ENCODE measurements at regions not wholly inside any gene's neighbourhood (a gene's known extent, or its start where the extent isn't known, plus 50 kb on each side); places are given as distances from the start of the nearest gene placed in this dataset.

DNA sequence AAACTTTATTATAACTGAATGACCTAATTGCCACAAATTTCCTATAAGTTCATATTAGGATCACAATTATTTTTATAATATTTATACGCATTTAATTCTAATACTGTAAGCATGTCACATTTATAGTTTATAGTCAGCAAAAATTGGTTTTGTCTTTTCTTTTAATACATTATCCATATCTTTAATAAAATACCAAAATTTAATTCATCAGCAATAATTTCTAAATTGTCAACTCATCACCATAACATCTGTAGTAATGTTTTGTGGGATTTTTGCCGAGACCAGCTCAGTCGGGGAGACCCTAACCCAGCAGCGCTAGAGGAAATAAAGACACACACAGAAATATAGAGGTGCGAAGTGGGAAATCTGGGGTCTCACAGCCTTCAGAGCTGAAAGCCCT lies 254.2 kb downstream of the KIF21A start:
- no peaks in the 10 kb centered on the region for H4K20me1 ChIP-seq (ENCODE audit: low read depth, low read length)
- H2AFZ ChIP-seq (ENCODE audit: low read depth, low read length, severe bottlenecking), result no peak overlapping the region
- TF ChIP-seq, protein P1, sequence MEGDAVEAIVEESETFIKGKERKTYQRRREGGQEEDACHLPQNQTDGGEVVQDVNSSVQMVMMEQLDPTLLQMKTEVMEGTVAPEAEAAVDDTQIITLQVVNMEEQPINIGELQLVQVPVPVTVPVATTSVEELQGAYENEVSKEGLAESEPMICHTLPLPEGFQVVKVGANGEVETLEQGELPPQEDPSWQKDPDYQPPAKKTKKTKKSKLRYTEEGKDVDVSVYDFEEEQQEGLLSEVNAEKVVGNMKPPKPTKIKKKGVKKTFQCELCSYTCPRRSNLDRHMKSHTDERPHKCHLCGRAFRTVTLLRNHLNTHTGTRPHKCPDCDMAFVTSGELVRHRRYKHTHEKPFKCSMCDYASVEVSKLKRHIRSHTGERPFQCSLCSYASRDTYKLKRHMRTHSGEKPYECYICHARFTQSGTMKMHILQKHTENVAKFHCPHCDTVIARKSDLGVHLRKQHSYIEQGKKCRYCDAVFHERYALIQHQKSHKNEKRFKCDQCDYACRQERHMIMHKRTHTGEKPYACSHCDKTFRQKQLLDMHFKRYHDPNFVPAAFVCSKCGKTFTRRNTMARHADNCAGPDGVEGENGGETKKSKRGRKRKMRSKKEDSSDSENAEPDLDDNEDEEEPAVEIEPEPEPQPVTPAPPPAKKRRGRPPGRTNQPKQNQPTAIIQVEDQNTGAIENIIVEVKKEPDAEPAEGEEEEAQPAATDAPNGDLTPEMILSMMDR (IDR thresholded peaks at IDR 0.05; ENCODE audit: insufficient read depth, low read length, poor library complexity, severe bottlenecking), result no peak
- no peak for TF ChIP-seq EZH2phosphoT487 (conservative IDR thresholded peaks at IDR 0.05; ENCODE audit: low read length)
- no peaks in the 10 kb centered on the region for H3K36me3 ChIP-seq (ENCODE audit: low read length)
- H3K4me2 ChIP-seq (ENCODE audit: low read depth, low read length, poor library complexity, severe bottlenecking), result no peak overlapping the region
- H3K9me2 ChIP-seq (replicated peaks; ENCODE audit: insufficient read depth, low read length), result no peaks in the 10 kb centered on the region
- no peak overlapping the region for H3K9ac ChIP-seq (ENCODE audit: low read length)
- no peaks in the 10 kb centered on the region for H3K79me2 ChIP-seq (ENCODE audit: insufficient read depth, low read length)
- no peak overlapping the region for H3K27ac ChIP-seq (ENCODE audit: low read depth, low read length)
- H3K27me3 ChIP-seq (ENCODE audit: low read length), result no peaks in the 10 kb centered on the region
- no peaks in the 10 kb centered on the region for H3K9me3 ChIP-seq (ENCODE audit: insufficient read depth, low read length)
- H3F3A ChIP-seq (ENCODE audit: insufficient read depth), result no peaks in the 10 kb centered on the region
- no peak overlapping the region for H3K4me3 ChIP-seq (ENCODE audit: insufficient read depth, low read length, poor library complexity, severe bottlenecking)

DNA sequence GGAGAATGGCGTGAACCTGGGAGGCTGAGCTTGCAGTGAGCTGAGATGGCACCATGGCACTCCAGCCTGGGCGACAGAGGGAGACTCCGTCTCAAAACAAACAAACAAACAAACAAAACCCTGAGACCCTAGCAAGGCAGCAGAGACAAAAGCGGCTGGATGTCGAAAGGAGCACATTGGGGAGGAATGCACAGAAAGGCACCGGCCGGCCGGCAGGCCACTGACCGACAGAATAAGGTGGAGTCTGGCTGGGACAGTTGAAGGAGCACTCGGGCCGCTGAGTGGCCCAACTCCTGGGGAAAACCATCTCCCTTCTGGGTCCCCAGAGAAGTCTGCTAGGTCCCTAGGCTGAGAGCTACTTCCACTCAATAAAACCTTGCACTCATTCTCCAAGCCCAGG lies 256.2 kb downstream of the KIF21A start:
- no peaks in the 10 kb centered on the region for H3F3A ChIP-seq (ENCODE audit: insufficient read depth)
- TF ChIP-seq, protein P1 (IDR thresholded peaks at IDR 0.05; ENCODE audit: insufficient read depth, low read length, poor library complexity, severe bottlenecking), result no peak
- TF ChIP-seq EZH2phosphoT487 (conservative IDR thresholded peaks at IDR 0.05; ENCODE audit: low read length), result no peak
- H3K79me2 ChIP-seq (ENCODE audit: insufficient read depth, low read length), result no peaks in the 10 kb centered on the region
- no peak overlapping the region for H3K27ac ChIP-seq (ENCODE audit: low read depth, low read length)
- H3K36me3 ChIP-seq (ENCODE audit: low read length), result no peaks in the 10 kb centered on the region
- H3K4me2 ChIP-seq (ENCODE audit: low read depth, low read length, poor library complexity, severe bottlenecking), result no peak overlapping the region
- no peaks in the 10 kb centered on the region for H3K9me3 ChIP-seq (ENCODE audit: insufficient read depth, low read length)
- H3K4me3 ChIP-seq (ENCODE audit: insufficient read depth, low read length, poor library complexity, severe bottlenecking), result no peak overlapping the region
- no peak overlapping the region for H3K9ac ChIP-seq (ENCODE audit: low read length)
- no peak overlapping the region for H2AFZ ChIP-seq (ENCODE audit: low read depth, low read length, severe bottlenecking)
- no peaks in the 10 kb centered on the region for H4K20me1 ChIP-seq (ENCODE audit: low read depth, low read length)
- no peaks in the 10 kb centered on the region for H3K9me2 ChIP-seq (replicated peaks; ENCODE audit: insufficient read depth, low read length)
- no peaks in the 10 kb centered on the region for H3K27me3 ChIP-seq (ENCODE audit: low read length)

DNA sequence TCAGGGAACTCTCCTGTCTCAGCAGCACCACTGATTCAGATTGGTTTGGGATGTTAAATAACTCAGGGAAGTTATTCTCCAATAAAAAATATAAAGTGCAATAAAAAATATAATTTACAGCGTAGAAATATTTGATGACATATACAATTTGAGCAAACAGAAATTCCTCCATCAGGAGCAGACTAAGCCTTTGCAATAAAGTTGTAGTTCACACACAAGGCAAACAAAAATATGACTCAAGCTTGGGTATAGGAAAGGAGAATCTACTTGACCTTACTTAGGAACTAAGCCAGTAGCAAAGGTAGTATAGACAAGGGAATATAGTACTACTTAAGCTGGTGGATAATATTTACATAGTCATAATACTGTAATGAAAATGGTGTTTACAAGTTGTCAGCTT lies 264.1 kb downstream of the KIF21A start:
- Histone ChIP-seq H3K4me2 (ENCODE audit: low read depth, low read length, poor library complexity, severe bottlenecking) (no peak overlapping the region), H3K9me3 (ENCODE audit: insufficient read depth, low read length) (no peaks in the 10 kb centered on the region), H3K27me3 (ENCODE audit: low read length) (no peaks in the 10 kb centered on the region), H3K9ac (ENCODE audit: low read length) (no peak overlapping the region), H3K9me2 (replicated peaks; ENCODE audit: insufficient read depth, low read length) (no peaks in the 10 kb centered on the region), H4K20me1 (ENCODE audit: low read depth, low read length) (no peaks in the 10 kb centered on the region), H3K79me2 (ENCODE audit: insufficient read depth, low read length) (no peaks in the 10 kb centered on the region), H2AFZ (ENCODE audit: low read depth, low read length, severe bottlenecking) (no peak overlapping the region), H3F3A (ENCODE audit: insufficient read depth) (no peaks in the 10 kb centered on the region), H3K36me3 (ENCODE audit: low read length) (no peaks in the 10 kb centered on the region), H3K27ac (ENCODE audit: low read depth, low read length) (no peak overlapping the region), H3K4me3 (ENCODE audit: insufficient read depth, low read length, poor library complexity, severe bottlenecking) (no peak overlapping the region)
- TF ChIP-seq, protein P1 (IDR thresholded peaks at IDR 0.05; ENCODE audit: insufficient read depth, low read length, poor library complexity, severe bottlenecking), result no peak
- no peak for TF ChIP-seq EZH2phosphoT487 (conservative IDR thresholded peaks at IDR 0.05; ENCODE audit: low read length)

All from SU-DHL-6 (cell line).